Mesendoderm (in vitro differentiated cells): ENCODE measurements at regions not wholly inside any gene's neighbourhood (a gene's known extent, or its start where the extent isn't known, plus 50 kb on each side); places are given as distances from the start of the nearest gene placed in this dataset. TPM values are rescaled to one million over a fixed set of nuclear protein-coding genes. Genes with fewer than 3 reads are reported as not detected.
"Not testable (repeated sequence)": the region's sequence is repeated elsewhere in the genome, so short reads cannot be mapped to it uniquely, and the experiment has no call there.

Experiments used
- DNase-seq: peaks from one replicate; pipeline ENCODE4 v3.0.0; 2013
- H2AK5ac ChIP-seq: 2 replicates; pipeline ENCODE4 v1.6.1; 2013; ENCODE audit warnings: low read length, inconsistent platforms
- H2BK120ac ChIP-seq: 2 replicates; pipeline ENCODE4 v1.6.1; 2013; ENCODE audit warnings: low read depth, mild to moderate bottlenecking, low read length, moderate library complexity, mixed read lengths
- H2BK15ac ChIP-seq: replicated peaks from 2 replicates; pipeline ENCODE4 v1.6.1; 2013; ENCODE audit warnings: low read depth, mild to moderate bottlenecking, moderate library complexity
- H2BK5ac ChIP-seq: 2 replicates; pipeline ENCODE4 v1.6.1; 2013; ENCODE audit warnings: low read length, inconsistent platforms
- H3K18ac ChIP-seq: 2 replicates; pipeline ENCODE4 v1.6.1; 2013; ENCODE audit warnings: mild to moderate bottlenecking, low read length, mixed read lengths
- H3K23ac ChIP-seq: one replicate; pipeline ENCODE4 v1.6.1; 2013; ENCODE audit warnings: low read length
- H3K27ac ChIP-seq: 2 replicates; pipeline ENCODE4 v1.5.1; 2013; ENCODE audit warnings: low read depth, mild to moderate bottlenecking, inconsistent platforms, low read length, moderate library complexity
- H3K27me3 ChIP-seq: 2 replicates; pipeline ENCODE4 v1.6.1; 2013; ENCODE audit warnings: low read length, control low read depth, mild to moderate bottlenecking, inconsistent platforms; ENCODE audit not compliant: insufficient read depth, poor library complexity
- H3K36me3 ChIP-seq: 2 replicates; pipeline ENCODE4 v1.6.1; 2013; ENCODE audit warnings: low read length, inconsistent platforms; ENCODE audit not compliant: control insufficient read depth, insufficient read depth
- H3K4ac ChIP-seq: one replicate; pipeline ENCODE4 v1.6.1; 2013; ENCODE audit warnings: low read depth, mild to moderate bottlenecking, low read length, moderate library complexity
- H3K4me1 ChIP-seq: 2 replicates; pipeline ENCODE4 v1.6.1; 2013; ENCODE audit warnings: low read depth, low read length, inconsistent platforms; ENCODE audit not compliant: control insufficient read depth
- H3K4me2 ChIP-seq: 2 replicates; pipeline ENCODE4 v1.6.1; 2013; ENCODE audit warnings: low read length
- H3K4me3 ChIP-seq: 2 replicates; pipeline ENCODE4 v1.5.1; 2013; ENCODE audit warnings: mild to moderate bottlenecking, low read length
- H3K56ac ChIP-seq: one replicate; pipeline ENCODE4 v1.6.1; 2013; ENCODE audit warnings: low read length
- H3K79me1 ChIP-seq: 2 replicates; pipeline ENCODE4 v1.6.1; 2013; ENCODE audit warnings: low read length, inconsistent platforms
- H3K79me2 ChIP-seq: 2 replicates; pipeline ENCODE4 v1.6.1; 2013; ENCODE audit warnings: mild to moderate bottlenecking, low read length; ENCODE audit not compliant: control insufficient read depth, insufficient read depth
- H3K9ac ChIP-seq: 2 replicates; pipeline ENCODE4 v1.6.1; 2013; ENCODE audit warnings: low read length, inconsistent platforms
- H4K5ac ChIP-seq: one replicate; pipeline ENCODE4 v1.6.1; 2013; ENCODE audit warnings: low read length
- H4K8ac ChIP-seq: one replicate; pipeline ENCODE4 v1.6.1; 2013; ENCODE audit warnings: low read depth, mild to moderate bottlenecking, control low read depth, low read length, moderate library complexity
- WGBS: extraction: QIAGEN DNeasy Blood & Tissue Kit; methylation state at CpG from one replicate; pipeline ENCODE4 v1.1.7; 2013; ENCODE audit warnings: low lambda C conversion rate, missing lambda C conversion rate; ENCODE audit not compliant: insufficient coverage; ENCODE audit errors: extremely low coverage; 5-methylcytosine and 5-hydroxymethylcytosine counted together
- small RNA-seq: library from polyadenylated mRNA; stranded (forward); fragments of <200 nt; extraction: miRNeasy Mini kit (QIAGEN cat#:217004); gene quantifications from one replicate; pipeline ENCODE3, GENCODE V24; 2013; ENCODE audit not compliant: insufficient read depth

DNA sequence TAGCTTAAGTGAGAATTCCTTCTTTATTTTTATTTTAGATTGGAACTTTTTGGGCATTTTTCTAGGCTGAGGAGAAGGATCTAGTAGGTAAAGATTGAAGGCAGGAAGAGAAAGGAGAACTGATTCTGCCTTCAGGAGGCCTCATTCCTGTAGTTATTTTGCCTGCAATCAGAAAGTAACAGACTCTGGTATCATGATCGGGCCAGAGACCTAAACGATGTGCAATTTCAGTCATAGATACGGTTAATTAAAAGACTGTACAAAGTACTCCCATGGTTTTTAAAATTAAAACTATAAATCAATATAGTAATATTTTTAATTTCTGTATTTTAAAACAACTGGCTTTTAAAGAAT lies 54.7 kb upstream of the NOTCH2NLA start:
- H3K27me3 ChIP-seq, H2AK5ac ChIP-seq, H3K23ac ChIP-seq, H3K36me3 ChIP-seq, H3K4me3 ChIP-seq, DNase-seq, H3K79me2 ChIP-seq, H3K4me1 ChIP-seq, H3K27ac ChIP-seq, H4K5ac ChIP-seq, H3K79me1 ChIP-seq, H2BK5ac ChIP-seq, H2BK15ac ChIP-seq, H3K9ac ChIP-seq, H3K56ac ChIP-seq, H2BK120ac ChIP-seq, H4K8ac ChIP-seq, H3K4ac ChIP-seq, H3K4me2 ChIP-seq, H3K18ac ChIP-seq: not testable (repeated sequence)
- WGBS, result no CpG with 5 or more reads among the region's 3 CpGs

DNA sequence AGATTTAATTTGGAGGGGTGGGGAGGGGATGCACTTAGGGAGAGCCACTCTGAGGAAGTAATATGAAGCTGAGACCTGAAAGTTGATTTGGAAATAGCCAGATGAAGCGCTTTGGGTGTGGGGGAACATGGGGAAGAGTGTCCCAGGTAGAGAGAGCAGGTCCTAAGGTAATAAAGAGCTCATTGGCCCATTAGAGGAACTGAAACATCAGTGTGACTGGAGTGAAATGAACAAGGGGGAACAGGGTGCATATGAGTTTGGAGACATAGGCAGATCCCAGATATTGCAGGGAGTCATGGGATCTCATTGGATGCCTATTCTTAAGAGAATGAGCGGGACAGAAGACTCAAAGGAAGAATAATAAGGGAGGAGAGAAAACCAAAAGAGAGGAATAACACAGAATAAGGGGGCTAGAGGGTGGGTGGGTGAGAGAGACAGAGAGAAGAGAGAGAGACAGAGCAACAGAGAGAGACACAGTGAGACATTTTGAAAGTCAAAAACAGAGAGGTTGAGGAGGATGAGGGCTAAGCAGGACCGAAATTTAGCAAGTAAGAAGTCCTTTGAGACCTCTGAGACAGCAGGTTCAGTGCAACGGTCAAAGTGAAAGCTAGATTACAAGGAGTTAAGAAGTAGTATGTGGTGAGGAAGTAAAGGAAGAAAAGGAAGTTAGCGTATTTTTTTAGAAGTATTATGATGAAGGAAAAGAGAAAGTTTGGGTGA lies 54.1 kb upstream of the NOTCH2NLA start:
- not testable (repeated sequence) for H3K27ac ChIP-seq, H2BK5ac ChIP-seq, H3K56ac ChIP-seq, H2AK5ac ChIP-seq, H3K4ac ChIP-seq, H3K27me3 ChIP-seq, DNase-seq, H3K23ac ChIP-seq, H2BK15ac ChIP-seq, H3K79me2 ChIP-seq, H3K4me3 ChIP-seq, H4K8ac ChIP-seq, H3K36me3 ChIP-seq, H3K4me1 ChIP-seq, H3K4me2 ChIP-seq, H3K79me1 ChIP-seq, H3K18ac ChIP-seq, H4K5ac ChIP-seq, H3K9ac ChIP-seq, H2BK120ac ChIP-seq
- no CpG with 5 or more reads among the region's 5 CpGs for WGBS

DNA sequence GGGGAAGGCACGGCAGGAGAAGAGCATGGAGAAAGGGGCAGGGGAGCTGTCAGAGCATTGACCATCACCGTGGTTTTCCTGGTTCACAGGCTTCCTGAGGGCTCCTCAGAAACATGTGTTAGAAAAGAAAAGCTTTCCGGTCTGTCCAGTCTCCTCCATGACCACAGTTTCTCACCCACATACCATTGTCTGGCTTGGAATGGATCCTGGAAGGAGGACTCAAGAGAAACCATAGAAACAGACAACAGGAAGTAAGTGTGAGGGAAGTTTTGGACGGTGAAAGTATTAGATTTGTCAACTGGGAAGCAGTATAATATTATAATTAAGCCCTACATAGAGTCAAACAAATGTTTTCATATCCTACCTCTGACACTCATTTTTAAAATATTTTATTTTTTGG lies 52.7 kb upstream of the NOTCH2NLA start:
- not testable (repeated sequence) for H2BK120ac ChIP-seq, H2BK15ac ChIP-seq, H3K4me3 ChIP-seq, DNase-seq, H4K8ac ChIP-seq, H3K18ac ChIP-seq, H3K23ac ChIP-seq, H4K5ac ChIP-seq, H3K27me3 ChIP-seq, H3K27ac ChIP-seq, H3K36me3 ChIP-seq, H3K4me1 ChIP-seq, H3K4me2 ChIP-seq, H3K56ac ChIP-seq, H3K4ac ChIP-seq, H3K9ac ChIP-seq, H2BK5ac ChIP-seq, H2AK5ac ChIP-seq, H3K79me1 ChIP-seq, H3K79me2 ChIP-seq
- no CpG with 5 or more reads among the region's 4 CpGs for whole genome bisulfite sequencing

DNA sequence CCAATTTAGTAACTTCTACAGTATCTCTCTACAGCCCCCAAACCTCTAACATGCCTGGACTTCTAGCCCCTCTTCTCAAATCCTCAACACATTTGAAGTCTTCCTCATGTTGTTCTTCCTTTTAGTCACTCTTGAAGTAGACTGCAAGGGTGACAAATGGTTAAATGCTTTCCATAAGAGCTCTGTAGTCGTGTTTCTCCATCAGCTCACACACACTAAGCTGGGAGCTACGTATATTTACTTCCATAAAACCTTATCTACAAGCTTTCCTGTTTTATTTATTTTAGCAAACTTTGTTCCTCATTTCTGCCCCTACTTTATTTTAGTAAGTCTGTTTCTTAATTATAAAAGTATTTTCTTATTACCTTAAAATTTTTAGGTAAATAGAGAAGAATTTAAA lies 49.9 kb upstream of the NOTCH2NLA start:
- not testable (repeated sequence) for H3K4ac ChIP-seq, H3K4me3 ChIP-seq, H4K8ac ChIP-seq, H2BK15ac ChIP-seq, DNase-seq, H3K79me1 ChIP-seq, H3K18ac ChIP-seq, H2BK120ac ChIP-seq, H3K79me2 ChIP-seq, H4K5ac ChIP-seq, H3K27ac ChIP-seq, H3K27me3 ChIP-seq, H3K4me1 ChIP-seq, H3K56ac ChIP-seq, H3K4me2 ChIP-seq, H2BK5ac ChIP-seq, H3K9ac ChIP-seq, H3K36me3 ChIP-seq, H3K23ac ChIP-seq, H2AK5ac ChIP-seq
- WGBS, result no CpG with 5 or more reads among the region's 2 CpGs

Small RNAs in the stretch of these regions (small RNA-seq; reads per million reads assigned to genes)
- gene RF00003, result 5.2 reads per million, percentile 72 among the genes with 10 or more reads in this experiment
- gene RF00619, result not detected
- gene RNA5SP536, result not detected
- gene RNU6-1071P, result not detected
